Heart left ventricle (tissue), 16 donors: ENCODE measurements at regions not wholly inside any gene's neighbourhood (a gene's known extent, or its start where the extent isn't known, plus 50 kb on each side); places are given as distances from the start of the nearest gene placed in this dataset.

Experiments
- ATAC-seq, 4 donors: fragments of 200-7000 bp; cut with Tn5 transposase; one replicate each; pipeline ENCODE4 v1.9.1; 2020 to 2022; ENCODE audit warnings: moderate library complexity in 4 of 4, mild to moderate bottlenecking in 3 of 4, moderate number of reproducible peaks in 1 of 4
- DNase-seq, 5 donors: peaks; one replicate each; pipeline ENCODE4 v3.0.0-alpha.2; 2020
- H3K27ac ChIP-seq, 12 donors: fragments of 200-600 bp; sonication (generic) in 4 of 12; one replicate each; pipeline versions ENCODE4 v1.5.0 to v1.8.0; 2016 to 2022; ENCODE audit warnings: mild to moderate bottlenecking in 2 of 12
- H3K27me3 ChIP-seq, 9 donors: fragments of 200-600 bp; sonication (generic) in 2 of 9; one replicate each; pipeline versions ENCODE4 v1.5.1 to v1.8.0; 2016 to 2022; ENCODE audit warnings: mild to moderate bottlenecking in 3 of 9
- H3K36me3 ChIP-seq, 9 donors: fragments of 200-600 bp; sonication (generic) in 2 of 9; one replicate each; pipeline versions ENCODE4 v1.5.0 to v1.8.0; 2018 to 2022; ENCODE audit warnings: mild to moderate bottlenecking in 2 of 9
- H3K4me1 ChIP-seq, 12 donors: fragments of 200-600 bp; sonication (generic) in 4 of 12; one replicate each; pipeline versions ENCODE4 v1.5.0 to v1.8.0; 2016 to 2022; ENCODE audit warnings: mild to moderate bottlenecking in 3 of 12
- H3K4me3 ChIP-seq, 12 donors: fragments of 200-600 bp; sonication (generic) in 4 of 12; one replicate each; pipeline versions ENCODE4 v1.5.0 to v1.8.0; 2017 to 2022; ENCODE audit warnings: mild to moderate bottlenecking in 9 of 12, moderate library complexity in 4 of 12
- H3K9me3 ChIP-seq, 12 donors: fragments of 200-600 bp; sonication (generic) in 4 of 12; one replicate each; pipeline versions ENCODE4 v1.5.0 to v1.8.0; 2016 to 2022; ENCODE audit warnings: mild to moderate bottlenecking in 1 of 12
- CTCF ChIP-seq, 12 donors: fragments of 200-600 bp; sonication (generic) in 4 of 12; IDR thresholded peaks; one replicate each; pipeline versions ENCODE4 v1.5.0 to v1.8.0; 2018 to 2022; ENCODE audit warnings: antibody characterized with exemption in 12 of 12, mild to moderate bottlenecking in 5 of 12
- POLR2A ChIP-seq, 2 donors: fragments of 450-650 bp; IDR thresholded peaks; one replicate each; pipeline ENCODE4 v1.6.1; 2017; ENCODE audit warnings: antibody characterized with exemption in 2 of 2, mild to moderate bottlenecking in 2 of 2, moderate library complexity in 2 of 2
- WGBS, 4 donors: extraction: QIAGEN DNeasy Blood & Tissue Kit in 2 of 4; methylation state at CpG; one replicate each; pipeline versions ENCODE4 v1.1.5 to v1.1.7; 2013 to 2018; 5-methylcytosine and 5-hydroxymethylcytosine counted together
- intact Hi-C, 10 donors: fragments of 100-400 bp; cut with DNase I; formaldehyde crosslinking; loops; one replicate each; pipeline versions ENCODE4 v1.11.1 to v1.14.2; 2022
- donor health status: ischemic (EF 13 %, LVEDD 7.1; RV severe dilation, severe dysfunction).
- donor health status: healthy with polysubstance abuse.
- donor health status: DM: no; HTN: yes; CAD: no.
- donor health status: DM: no; HTN: no; CAD: no.
- donor health status: ischemic (EF 25% LVEDD 6.9; RV normal size, moderate dysfunction).
- donor health status: ischemic (EF 25% LVEDD 5.7; RV mildly dilated, moderate dysfunction).
- donor health status: healthy.
- donor health status: DM: yes; HTN: yes; CAD: no.
- donor health status: ischemic (EF 35%, LVEDD 5.7; RV mildly dilated, moderate dysfunction).
- donor health status: nonischemic (EF 11% LVEDD 7.7; RV severe dilation, severe dysfunction).
- donor health status: DM: yes; HTN: yes; CAD: no.
- donor health status: PGD.
- donor health status: ischemic (EF 29% LVEDD 5.4; RV normal size, mild dysfunction).
- donor health status: nonischemic (EF 23%, LVEDD 6.1; RV moderate dilation, normal function).

GRCh38 chr19:29311191-29311790 is 98.3 kb upstream of the UQCRFS1 start:
- no peaks in the 10 kb centered on the region for H3K9me3 ChIP-seq
- no peak for ATAC-seq
- WGBS, 4 donors, result 54 to 67% (median 63%) methylated on average over 13 to 14 of the region's 14 CpGs
- TF ChIP-seq POLR2A (IDR thresholded peaks at IDR 0.05) (no peak), CTCF (IDR thresholded peaks at IDR 0.05) (no peak)
- H3K27ac ChIP-seq, result no peak overlapping the region
- DNase-seq, result no peak
- no peaks in the 10 kb centered on the region for H3K4me1 ChIP-seq
- intact Hi-C loops, result no loop called here
- H3K27me3 ChIP-seq, result peaks cover 0 to 46% (median 7%) of the 10 kb centered on the region in 9 donors
- no peak overlapping the region for H3K4me3 ChIP-seq
- H3K36me3 ChIP-seq, result no peaks in the 10 kb centered on the region

GRCh38 chr19:29315556-29316190 is 102.7 kb upstream of the UQCRFS1 start:
- no peaks in the 10 kb centered on the region for H3K9me3 ChIP-seq
- TF ChIP-seq CTCF (IDR thresholded peaks at IDR 0.05) (no peak), POLR2A (IDR thresholded peaks at IDR 0.05) (no peak)
- no peak overlapping the region for H3K4me3 ChIP-seq
- DNase-seq (no peak), ATAC-seq (no peak)
- peaks cover 0 to 17% (median 0%) of the 10 kb centered on the region in 9 donors for H3K27me3 ChIP-seq
- intact Hi-C loops, result no loop called here
- no peak overlapping the region for H3K27ac ChIP-seq
- H3K4me1 ChIP-seq, result no peaks in the 10 kb centered on the region
- no peaks in the 10 kb centered on the region for H3K36me3 ChIP-seq
- WGBS, 4 donors, result 29 to 33% (median 31%) methylated on average over 4 of the region's 4 CpGs

GRCh38 chr19:29318581-29318980 is 105.6 kb upstream of the UQCRFS1 start:
- WGBS, 4 donors, result 69 to 81% (median 72%) methylated on average over 6 of the region's 6 CpGs
- Histone ChIP-seq H3K36me3 (no peaks in the 10 kb centered on the region), H3K4me1 (no peaks in the 10 kb centered on the region)

More at GRCh38 chr19:29318581-29318980, 105.6 kb upstream of the UQCRFS1 start:
- H3K27me3 ChIP-seq, result peaks cover 0 to 19% (median 0%) of the 10 kb centered on the region in 9 donors
- H3K27ac ChIP-seq, result no peak overlapping the region
- TF ChIP-seq CTCF (IDR thresholded peaks at IDR 0.05), result no peak
- no peak for TF ChIP-seq POLR2A (IDR thresholded peaks at IDR 0.05)
- H3K4me3 ChIP-seq, result no peak overlapping the region
- ATAC-seq (no peak), DNase-seq (no peak)
- intact Hi-C loops, result no loop called here
- no peaks in the 10 kb centered on the region for H3K9me3 ChIP-seq
